ENCODE measurements at regions not wholly inside any gene's neighbourhood (a gene's known extent, or its start where the extent isn't known, plus 50 kb on each side); places are given as distances from the start of the nearest gene placed in this dataset.

DNA sequence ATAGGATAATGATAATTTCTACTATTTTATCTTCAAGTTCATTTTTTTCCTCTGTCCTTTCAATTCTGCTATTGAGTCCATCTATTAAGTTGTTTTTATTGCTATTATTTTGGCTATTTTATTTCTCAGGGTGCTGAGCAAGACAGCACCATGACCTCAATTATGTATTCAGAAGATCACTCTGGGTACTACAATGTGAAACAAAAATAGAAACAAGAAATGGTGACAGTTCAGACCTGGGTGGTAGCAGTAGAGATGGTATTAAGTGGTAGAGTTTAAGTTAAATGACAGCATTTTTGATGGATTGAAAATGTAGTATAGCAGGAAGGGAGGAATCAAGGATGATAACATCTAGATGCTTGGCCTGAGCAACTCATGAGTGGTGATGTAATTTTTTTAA is 655.3 kb upstream of the PLXNA2 start:
- Histone ChIP-seq H3K9ac (ENCODE audit: extremely low read depth, low read length, poor library complexity, severe bottlenecking) (no peak overlapping the region), H3K9me3 (ENCODE audit: control insufficient read depth, low read length) (peaks cover 11% of the 10 kb centered on the region), H3K4me3 (ENCODE audit: low read length) (no peak overlapping the region), H3K27me3 (ENCODE audit: control insufficient read depth, insufficient read depth, low read length, poor library complexity, severe bottlenecking) (no peaks in the 10 kb centered on the region), H3K4me1 (ENCODE audit: control insufficient read depth, insufficient read depth, low read length) (no peaks in the 10 kb centered on the region), H3K27ac (ENCODE audit: low read depth, low read length) (no peak overlapping the region), H3K36me3 (ENCODE audit: control insufficient read depth, insufficient read depth, low read length) (no peaks in the 10 kb centered on the region)
- Mint-ChIP-seq H3K36me3 (ENCODE audit: low read depth) (no peaks in the 10 kb centered on the region), H3K9me3 (peaks cover 2% of the 10 kb centered on the region), H3K4me1 (no peaks in the 10 kb centered on the region), H3K4me3 (no peak overlapping the region), H3K27me3 (ENCODE audit: insufficient read depth) (no peaks in the 10 kb centered on the region), H3K27ac (no peak overlapping the region)
- TF ChIP-seq, protein P1, sequence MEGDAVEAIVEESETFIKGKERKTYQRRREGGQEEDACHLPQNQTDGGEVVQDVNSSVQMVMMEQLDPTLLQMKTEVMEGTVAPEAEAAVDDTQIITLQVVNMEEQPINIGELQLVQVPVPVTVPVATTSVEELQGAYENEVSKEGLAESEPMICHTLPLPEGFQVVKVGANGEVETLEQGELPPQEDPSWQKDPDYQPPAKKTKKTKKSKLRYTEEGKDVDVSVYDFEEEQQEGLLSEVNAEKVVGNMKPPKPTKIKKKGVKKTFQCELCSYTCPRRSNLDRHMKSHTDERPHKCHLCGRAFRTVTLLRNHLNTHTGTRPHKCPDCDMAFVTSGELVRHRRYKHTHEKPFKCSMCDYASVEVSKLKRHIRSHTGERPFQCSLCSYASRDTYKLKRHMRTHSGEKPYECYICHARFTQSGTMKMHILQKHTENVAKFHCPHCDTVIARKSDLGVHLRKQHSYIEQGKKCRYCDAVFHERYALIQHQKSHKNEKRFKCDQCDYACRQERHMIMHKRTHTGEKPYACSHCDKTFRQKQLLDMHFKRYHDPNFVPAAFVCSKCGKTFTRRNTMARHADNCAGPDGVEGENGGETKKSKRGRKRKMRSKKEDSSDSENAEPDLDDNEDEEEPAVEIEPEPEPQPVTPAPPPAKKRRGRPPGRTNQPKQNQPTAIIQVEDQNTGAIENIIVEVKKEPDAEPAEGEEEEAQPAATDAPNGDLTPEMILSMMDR (conservative IDR thresholded peaks at IDR 0.05): no peak
- no peak for DNase-seq

DNA sequence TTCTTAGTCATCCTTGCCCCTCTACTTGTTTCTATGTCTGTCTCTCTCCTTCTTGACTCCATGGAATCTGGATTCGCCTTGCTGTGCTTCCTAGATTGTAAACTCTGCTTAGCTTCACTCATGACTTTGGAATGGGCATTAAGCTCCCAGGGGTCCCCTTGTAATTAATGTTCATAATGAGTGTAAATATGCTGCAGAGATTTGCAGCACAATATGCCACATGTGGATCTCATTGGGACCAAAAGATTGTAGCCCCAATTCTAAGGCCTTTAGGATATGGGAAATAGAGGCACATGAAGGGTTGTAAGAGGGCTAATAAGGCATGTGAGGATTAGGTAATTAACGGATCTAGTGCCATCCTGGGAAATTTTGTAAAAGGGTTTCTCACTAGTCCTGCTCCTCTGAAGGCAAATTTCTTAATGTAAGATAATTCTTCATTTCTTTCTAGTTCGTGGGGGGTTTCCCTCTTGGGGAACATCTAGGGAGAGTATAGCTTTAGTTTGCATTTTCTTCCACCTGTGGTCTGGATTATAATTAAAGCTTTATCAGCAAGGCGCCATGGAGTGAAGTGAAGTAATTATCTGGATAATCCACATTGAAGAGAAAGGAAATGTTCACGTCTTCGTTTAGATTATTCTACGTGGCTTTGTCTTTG is 659.2 kb upstream of the PLXNA2 start:
- no peak overlapping the region for H3K27ac Mint-ChIP-seq
- H3K36me3 Mint-ChIP-seq (ENCODE audit: low read depth): no peaks in the 10 kb centered on the region
- Histone ChIP-seq H3K36me3 (ENCODE audit: control insufficient read depth, insufficient read depth, low read length) (no peaks in the 10 kb centered on the region), H3K4me3 (ENCODE audit: low read length) (no peak overlapping the region), H3K4me1 (ENCODE audit: control insufficient read depth, insufficient read depth, low read length) (no peaks in the 10 kb centered on the region), H3K9me3 (ENCODE audit: control insufficient read depth, low read length) (no peaks in the 10 kb centered on the region), H3K9ac (ENCODE audit: extremely low read depth, low read length, poor library complexity, severe bottlenecking) (no peak overlapping the region), H3K27me3 (ENCODE audit: control insufficient read depth, insufficient read depth, low read length, poor library complexity, severe bottlenecking) (no peaks in the 10 kb centered on the region), H3K27ac (ENCODE audit: low read depth, low read length) (no peak overlapping the region)
- H3K9me3 Mint-ChIP-seq: no peaks in the 10 kb centered on the region
- 92 to 93% methylated on average over 6 to 7 of the region's 7 CpGs for WGBS, 2 experiments (ENCODE audit: insufficient coverage in 1 of 2, insufficient read length in 1 of 2)
- TF ChIP-seq, protein P1 (conservative IDR thresholded peaks at IDR 0.05): no peak
- no peak overlapping the region for H3K4me3 Mint-ChIP-seq
- H3K27me3 Mint-ChIP-seq (ENCODE audit: insufficient read depth): no peaks in the 10 kb centered on the region
- DNase-seq: no peak
- no peaks in the 10 kb centered on the region for H3K4me1 Mint-ChIP-seq

DNA sequence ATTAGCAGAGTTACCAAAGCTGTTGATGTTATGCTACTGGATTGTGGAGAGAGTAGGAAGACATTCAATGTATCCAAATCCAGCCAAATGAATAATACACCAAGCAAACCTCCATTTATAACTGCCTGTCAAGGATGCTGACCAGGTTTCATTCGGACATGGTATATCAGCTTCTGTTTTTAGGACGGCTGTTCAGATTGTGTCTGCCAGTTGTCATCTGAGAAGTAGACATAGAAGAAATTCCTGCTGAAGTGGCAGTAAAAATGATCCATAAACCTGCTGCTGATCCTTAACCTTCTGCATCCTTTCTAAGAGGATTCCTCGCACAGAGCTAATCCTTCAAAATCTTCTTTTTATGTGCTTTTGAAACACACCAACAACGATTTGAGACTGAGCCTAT is 663.6 kb upstream of the PLXNA2 start:
- Mint-ChIP-seq H3K27ac (no peak overlapping the region), H3K9me3 (no peaks in the 10 kb centered on the region), H3K4me1 (no peaks in the 10 kb centered on the region), H3K36me3 (ENCODE audit: low read depth) (no peaks in the 10 kb centered on the region), H3K27me3 (ENCODE audit: insufficient read depth) (no peaks in the 10 kb centered on the region), H3K4me3 (no peak overlapping the region)
- no peaks in the 10 kb centered on the region for H3K4me1 ChIP-seq (ENCODE audit: control insufficient read depth, insufficient read depth, low read length)
- H3K9me3 ChIP-seq (ENCODE audit: control insufficient read depth, low read length): peaks cover under 1% of the 10 kb centered on the region
- no peak overlapping the region for H3K4me3 ChIP-seq (ENCODE audit: low read length)
- no peak for DNase-seq
- whole genome bisulfite sequencing, 2 experiments (ENCODE audit: insufficient coverage in 1 of 2, insufficient read length in 1 of 2): 83 to 90% methylated on average over 2 to 4 of the region's 4 CpGs
- H3K27ac ChIP-seq (ENCODE audit: low read depth, low read length): no peak overlapping the region
- H3K36me3 ChIP-seq (ENCODE audit: control insufficient read depth, insufficient read depth, low read length): no peaks in the 10 kb centered on the region
- TF ChIP-seq, protein P1 (conservative IDR thresholded peaks at IDR 0.05): no peak
- no peak overlapping the region for H3K9ac ChIP-seq (ENCODE audit: extremely low read depth, low read length, poor library complexity, severe bottlenecking)
- H3K27me3 ChIP-seq (ENCODE audit: control insufficient read depth, insufficient read depth, low read length, poor library complexity, severe bottlenecking): no peaks in the 10 kb centered on the region

Measured in endodermal cell (in vitro differentiated cells).